Activated B cell treated with CpG ODN at 0.5 μM for 24 hours (primary cell): ENCODE measurements at regions not wholly inside any gene's neighbourhood (a gene's known extent, or its start where the extent isn't known, plus 50 kb on each side); places are given as distances from the start of the nearest gene placed in this dataset.

Experiments used
- ATAC-seq: fragments of 200-7000 bp; cut with Tn5 transposase; one replicate; pipeline ENCODE4 v1.10.0; 2021; ENCODE audit warnings: low read depth, mild to moderate bottlenecking, moderate library complexity
- CTCF ChIA-PET: fragments of 350-600 bp; sonication (Branson Sonifier 250); formaldehyde crosslinking; loops from one replicate; lab custom pipeline; 2021; ENCODE audit warnings: antibody characterized with exemption; lab: Charles Lee
- POLR2A ChIA-PET: fragments of 350-600 bp; sonication (Branson Sonifier 250); formaldehyde crosslinking; loops from one replicate; lab custom pipeline; 2021; ENCODE audit warnings: antibody characterized with exemption; lab: Charles Lee
- DNase-seq: peaks from one replicate; pipeline ENCODE4 v3.0.0; 2022
- H3K27ac Mint-ChIP-seq: one replicate; pipeline ENCODE4 v1.8.0; 2020; ENCODE audit warnings: mixed read lengths
- H3K27me3 Mint-ChIP-seq: one replicate; pipeline ENCODE4 v1.8.0; 2021; ENCODE audit warnings: mixed read lengths
- H3K36me3 Mint-ChIP-seq: one replicate; pipeline ENCODE4 v1.8.0; 2021; ENCODE audit warnings: low read depth, mixed read lengths
- H3K4me1 Mint-ChIP-seq: one replicate; pipeline ENCODE4 v1.8.0; 2021; ENCODE audit warnings: mixed read lengths
- H3K4me3 Mint-ChIP-seq: one replicate; pipeline ENCODE4 v1.8.0; 2020; ENCODE audit warnings: mild to moderate bottlenecking, mixed read lengths
- H3K9me3 Mint-ChIP-seq: one replicate; pipeline ENCODE4 v1.8.0; 2020; ENCODE audit warnings: mixed read lengths
- intact Hi-C: fragments of 100-400 bp; cut with micrococcal nuclease; formaldehyde crosslinking; loops from one replicate; pipeline ENCODE4 v1.15.1; 2024
- TF ChIP-seq, protein P1 (sequence below): fragments of 200-600 bp; IDR thresholded peaks from one replicate; pipeline ENCODE4 v1.8.0; 2022; ENCODE audit warnings: antibody characterized with exemption, mild to moderate bottlenecking

DNA sequence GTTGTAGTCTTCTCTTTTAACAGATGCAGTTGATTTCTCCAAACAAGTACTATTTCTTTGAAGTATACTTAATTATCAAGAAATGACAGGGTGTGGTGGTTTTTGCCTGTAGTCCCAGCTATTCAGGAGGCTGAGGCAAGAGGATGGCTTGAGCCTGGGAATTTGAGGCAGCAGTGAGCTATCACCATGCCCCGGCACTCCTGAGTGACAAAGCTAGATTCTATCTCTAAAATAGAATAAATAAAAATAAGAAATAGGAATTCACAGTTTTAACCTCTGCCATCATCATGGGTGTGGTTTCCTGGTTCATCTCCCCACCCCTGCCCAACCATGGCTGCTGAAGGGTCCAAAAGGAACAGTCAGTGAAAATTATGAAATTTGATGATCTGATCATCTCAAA is 290.2 kb upstream of the FLRT2 start:
- intact Hi-C loops, result no loop called here
- ATAC-seq, result no peak
- CTCF ChIA-PET, result no interaction called here
- POLR2A ChIA-PET, result no interaction called here
- TF ChIP-seq, protein P1, sequence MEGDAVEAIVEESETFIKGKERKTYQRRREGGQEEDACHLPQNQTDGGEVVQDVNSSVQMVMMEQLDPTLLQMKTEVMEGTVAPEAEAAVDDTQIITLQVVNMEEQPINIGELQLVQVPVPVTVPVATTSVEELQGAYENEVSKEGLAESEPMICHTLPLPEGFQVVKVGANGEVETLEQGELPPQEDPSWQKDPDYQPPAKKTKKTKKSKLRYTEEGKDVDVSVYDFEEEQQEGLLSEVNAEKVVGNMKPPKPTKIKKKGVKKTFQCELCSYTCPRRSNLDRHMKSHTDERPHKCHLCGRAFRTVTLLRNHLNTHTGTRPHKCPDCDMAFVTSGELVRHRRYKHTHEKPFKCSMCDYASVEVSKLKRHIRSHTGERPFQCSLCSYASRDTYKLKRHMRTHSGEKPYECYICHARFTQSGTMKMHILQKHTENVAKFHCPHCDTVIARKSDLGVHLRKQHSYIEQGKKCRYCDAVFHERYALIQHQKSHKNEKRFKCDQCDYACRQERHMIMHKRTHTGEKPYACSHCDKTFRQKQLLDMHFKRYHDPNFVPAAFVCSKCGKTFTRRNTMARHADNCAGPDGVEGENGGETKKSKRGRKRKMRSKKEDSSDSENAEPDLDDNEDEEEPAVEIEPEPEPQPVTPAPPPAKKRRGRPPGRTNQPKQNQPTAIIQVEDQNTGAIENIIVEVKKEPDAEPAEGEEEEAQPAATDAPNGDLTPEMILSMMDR, result no peak
- Mint-ChIP-seq H3K27me3 (no peaks in the 10 kb centered on the region), H3K27ac (no peak overlapping the region), H3K4me3 (no peak overlapping the region), H3K4me1 (no peaks in the 10 kb centered on the region), H3K9me3 (no peaks in the 10 kb centered on the region), H3K36me3 (no peaks in the 10 kb centered on the region)
- no peak for DNase-seq

DNA sequence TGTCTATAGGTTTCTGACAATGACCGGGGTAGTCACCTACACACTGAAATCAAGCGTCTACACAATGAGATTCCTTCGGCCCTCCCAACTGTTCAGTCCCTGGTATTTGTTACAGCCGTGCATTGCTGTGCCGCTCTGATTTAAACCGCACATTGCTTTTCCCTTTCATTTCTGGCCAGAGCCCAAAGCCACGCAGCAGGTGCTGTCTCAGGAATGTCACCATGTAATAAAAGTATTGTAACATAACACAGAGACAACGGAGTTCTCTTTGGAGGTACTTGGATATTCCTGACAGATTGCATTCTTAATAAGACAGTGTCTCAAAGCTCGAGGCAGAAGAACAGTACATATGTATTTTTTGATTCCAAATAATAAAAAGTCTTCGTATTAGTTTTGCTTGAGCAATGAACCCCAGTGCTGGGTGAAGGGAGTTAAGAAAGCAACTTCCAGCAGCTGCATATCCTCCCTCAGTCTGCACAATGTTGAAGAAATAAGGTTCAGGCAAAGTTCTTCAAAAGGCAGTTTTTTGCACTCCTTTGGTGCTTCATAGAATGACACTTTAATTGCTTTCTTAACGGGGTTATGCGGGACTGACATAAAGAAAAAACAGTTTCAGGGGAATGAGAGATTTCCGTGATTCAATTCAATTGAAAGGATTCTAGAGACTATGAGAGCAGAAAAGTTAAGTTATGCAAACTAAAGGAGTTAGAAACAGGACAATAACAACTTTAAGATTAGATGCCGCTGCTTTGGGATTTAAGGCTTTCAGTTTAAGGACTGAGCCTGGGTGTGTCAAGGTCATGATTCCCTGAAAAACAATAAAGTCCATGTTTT is 288.7 kb upstream of the FLRT2 start:
- CTCF ChIA-PET, result no interaction called here
- intact Hi-C loops, result no loop called here
- H3K4me1 Mint-ChIP-seq, result no peaks in the 10 kb centered on the region

DNA sequence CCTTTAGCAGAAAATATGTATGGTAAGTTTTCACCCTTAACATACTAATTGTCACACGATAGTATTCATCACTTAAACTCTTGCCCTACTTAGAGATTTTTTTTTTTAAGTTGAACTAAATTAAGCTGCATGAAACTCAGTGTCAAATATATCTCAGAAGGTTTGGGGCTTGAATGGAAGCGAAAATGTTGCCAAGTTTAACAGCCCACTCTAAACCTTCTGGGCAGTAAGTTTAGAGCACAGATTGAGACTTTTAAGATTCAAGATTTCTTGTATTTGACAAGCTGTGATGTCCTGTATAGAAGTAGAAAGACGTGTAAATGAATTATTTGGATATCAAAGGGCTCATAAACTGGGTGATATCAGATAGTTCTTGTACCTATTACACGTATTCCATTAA is 287.3 kb upstream of the FLRT2 start:
- no peak for DNase-seq
- no peak for ATAC-seq
- Mint-ChIP-seq H3K27me3 (no peaks in the 10 kb centered on the region), H3K36me3 (no peaks in the 10 kb centered on the region), H3K9me3 (peaks cover 3% of the 10 kb centered on the region), H3K4me3 (no peak overlapping the region), H3K27ac (no peak overlapping the region), H3K4me1 (no peaks in the 10 kb centered on the region)
- POLR2A ChIA-PET, result no interaction called here
- CTCF ChIA-PET, result no interaction called here
- TF ChIP-seq, protein P1, result no peak
- intact Hi-C loops, result no loop called here

More for the DNA sequence above, 288.7 kb upstream of the FLRT2 start:
- no peak for ATAC-seq
- H3K27ac Mint-ChIP-seq, result no peak overlapping the region
- no peak for DNase-seq
- POLR2A ChIA-PET, result no interaction called here
- no peaks in the 10 kb centered on the region for H3K36me3 Mint-ChIP-seq
- no peaks in the 10 kb centered on the region for H3K27me3 Mint-ChIP-seq
- H3K9me3 Mint-ChIP-seq, result no peaks in the 10 kb centered on the region
- no peak overlapping the region for H3K4me3 Mint-ChIP-seq
- TF ChIP-seq, protein P1, result no peak

DNA sequence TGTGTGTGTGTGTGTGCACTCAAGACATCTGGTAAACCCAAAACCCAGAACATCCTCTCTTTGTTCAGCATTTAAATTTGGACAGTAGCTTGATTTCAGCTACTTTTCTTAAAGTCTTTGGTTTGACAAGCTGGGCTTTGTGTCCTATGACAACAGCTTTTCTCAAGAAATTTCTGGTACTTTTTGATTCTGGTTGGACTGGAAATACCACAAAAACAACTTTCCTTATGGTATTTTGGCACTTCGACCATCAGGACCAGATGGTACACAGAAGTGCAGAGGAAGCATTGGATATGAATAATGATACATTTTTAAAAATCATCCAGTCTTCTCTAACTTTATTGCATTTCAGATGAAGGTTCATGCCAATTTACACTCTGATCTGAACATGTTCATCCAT is 286.6 kb upstream of the FLRT2 start:
- DNase-seq, result no peak
- ChIA-PET POLR2A (no interaction called here), CTCF (no interaction called here)
- Mint-ChIP-seq H3K4me1 (no peaks in the 10 kb centered on the region), H3K27ac (no peak overlapping the region), H3K27me3 (no peaks in the 10 kb centered on the region), H3K9me3 (peaks cover 3% of the 10 kb centered on the region), H3K36me3 (no peaks in the 10 kb centered on the region), H3K4me3 (no peak overlapping the region)
- intact Hi-C loops, result no loop called here
- ATAC-seq, result no peak
- TF ChIP-seq, protein P1, result no peak

DNA sequence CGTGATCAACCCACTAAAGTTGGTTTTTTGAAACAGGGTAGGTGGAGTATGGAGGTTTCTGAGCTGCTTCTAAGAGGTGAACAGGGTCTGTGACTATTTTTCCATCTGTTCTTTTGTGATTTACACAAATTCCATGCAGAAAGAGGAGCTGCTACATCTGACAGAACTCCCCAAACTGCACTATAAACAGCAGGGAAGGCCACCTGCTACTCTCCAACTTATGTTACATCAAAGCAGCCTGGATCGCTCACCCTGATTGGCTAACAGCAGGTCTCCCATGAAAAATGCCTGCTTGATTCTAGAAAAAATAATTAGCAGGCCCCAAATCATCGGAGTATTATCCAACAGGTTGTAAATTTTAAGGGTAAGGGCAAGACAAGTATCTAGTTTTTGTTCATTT is 282.9 kb upstream of the FLRT2 start:
- Mint-ChIP-seq H3K4me1 (no peaks in the 10 kb centered on the region), H3K9me3 (peaks cover 5% of the 10 kb centered on the region), H3K4me3 (no peak overlapping the region), H3K36me3 (no peaks in the 10 kb centered on the region), H3K27ac (no peak overlapping the region), H3K27me3 (no peaks in the 10 kb centered on the region)
- no peak for DNase-seq
- ChIA-PET CTCF (no interaction called here), POLR2A (no interaction called here)
- ATAC-seq, result no peak
- intact Hi-C loops, result no loop called here
- TF ChIP-seq, protein P1, result no peak
